ENCODE measurements at regions not wholly inside any gene's neighbourhood (a gene's known extent, or its start where the extent isn't known, plus 50 kb on each side); places are given as distances from the start of the nearest gene placed in this dataset.

GRCh38 chr2:146041274-146041910, 1521.5 kb upstream of the ZEB2 start:
- FAIRE-seq, result no peak

DNA sequence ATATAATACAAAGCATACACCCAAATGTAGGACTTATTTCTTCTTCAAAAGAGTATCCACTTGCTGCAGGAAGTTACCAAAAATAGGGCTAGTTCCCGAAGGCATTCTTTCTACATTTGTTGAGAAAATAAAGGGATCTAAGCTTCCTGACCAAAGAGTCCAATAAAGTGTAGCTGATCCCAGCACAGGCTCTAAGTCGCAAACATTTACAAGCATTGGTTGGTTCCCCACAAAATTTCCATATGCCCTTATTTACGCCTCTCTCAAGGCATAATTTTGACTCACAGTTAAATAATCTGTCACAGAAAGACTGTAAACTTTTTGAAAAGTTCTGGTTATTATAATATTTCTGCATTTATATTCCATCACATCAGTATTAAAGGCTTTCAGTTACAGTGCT, 1520.1 kb upstream of the ZEB2 start:
- FAIRE-seq, result no peak

- FAIRE-seq, result no peak
Observed at GRCh38 chr2:146038014-146038413, 1518.1 kb upstream of the ZEB2 start.

DNA sequence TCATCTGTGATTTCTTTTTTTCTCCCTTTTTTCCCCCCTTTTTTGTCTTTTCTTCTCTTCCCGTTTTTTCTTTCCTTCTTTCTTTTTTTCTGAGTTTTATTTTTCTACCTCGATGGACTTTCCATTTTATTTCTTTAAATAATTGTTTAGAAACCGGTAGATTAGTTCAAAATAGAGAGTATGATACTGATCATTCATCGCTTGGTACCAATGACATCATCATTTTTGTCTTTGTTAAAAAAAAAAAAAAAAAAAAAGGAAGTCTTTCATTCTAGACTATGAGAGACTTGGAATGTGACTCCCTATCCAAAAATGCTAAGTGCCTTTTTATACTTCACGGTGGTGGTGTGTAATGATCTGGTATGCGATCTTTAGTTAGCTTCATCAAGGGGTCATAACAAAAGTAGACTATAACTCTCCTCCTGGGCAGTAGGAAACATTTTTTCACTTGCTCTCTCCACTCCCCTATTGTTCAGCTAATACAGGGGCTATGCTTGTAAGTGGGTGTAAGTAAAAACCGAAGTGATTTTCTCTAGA, 1517.5 kb upstream of the ZEB2 start:
- FAIRE-seq, result no peak

DNA sequence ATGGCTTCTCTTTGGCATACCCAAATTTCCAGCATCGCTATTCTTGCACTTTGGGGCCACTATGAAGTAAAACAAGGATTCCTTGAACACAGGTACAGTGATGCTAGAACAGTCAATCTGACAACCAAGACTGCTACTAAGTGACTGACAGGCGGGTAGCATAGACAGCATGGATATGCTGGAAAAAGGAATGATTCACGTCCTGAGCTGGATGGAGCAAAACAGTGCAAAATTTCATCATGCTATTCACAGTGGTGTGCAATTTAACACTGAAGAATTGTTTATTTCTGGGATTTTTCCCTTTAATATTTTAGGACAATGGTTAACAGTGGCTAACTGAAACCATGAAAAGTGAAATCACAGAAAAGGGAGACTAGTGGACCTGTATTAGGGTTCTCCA, 1511.2 kb upstream of the ZEB2 start:
- no peak for FAIRE-seq

DNA sequence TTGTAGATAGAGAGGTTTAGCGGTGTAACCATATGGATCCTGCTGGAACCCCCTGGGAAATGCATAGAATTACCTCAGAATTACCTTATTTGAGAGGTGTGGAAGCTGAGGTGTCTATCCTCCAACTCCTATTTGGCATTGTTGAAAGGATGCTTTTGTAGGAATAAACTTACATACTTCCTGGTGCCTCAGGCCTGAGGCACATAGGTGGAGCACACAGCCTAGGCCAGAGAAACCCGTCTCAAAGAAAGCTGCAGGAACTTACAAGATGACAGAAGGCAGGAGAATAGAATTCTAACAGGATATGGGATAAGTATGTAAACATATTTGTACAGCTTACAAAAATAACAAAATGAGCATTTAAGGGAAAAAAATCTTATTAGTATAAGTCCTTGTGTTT, 1507.2 kb upstream of the ZEB2 start:
- no peak for FAIRE-seq

GRCh38 chr2:146025519-146025918, 1505.6 kb upstream of the ZEB2 start:
- FAIRE-seq, result no peak

- no peak for FAIRE-seq
Observed at GRCh38 chr2:146024212-146024743, 1504.4 kb upstream of the ZEB2 start.

- no peak for FAIRE-seq
Observed at GRCh38 chr2:146004462-146004861, 1484.5 kb upstream of the ZEB2 start.

- FAIRE-seq, result no peak
Observed at GRCh38 chr2:146003337-146003736, 1483.4 kb upstream of the ZEB2 start.

- no peak for FAIRE-seq
Observed at GRCh38 chr2:145994910-145995309, 1475.0 kb upstream of the ZEB2 start.

DNA sequence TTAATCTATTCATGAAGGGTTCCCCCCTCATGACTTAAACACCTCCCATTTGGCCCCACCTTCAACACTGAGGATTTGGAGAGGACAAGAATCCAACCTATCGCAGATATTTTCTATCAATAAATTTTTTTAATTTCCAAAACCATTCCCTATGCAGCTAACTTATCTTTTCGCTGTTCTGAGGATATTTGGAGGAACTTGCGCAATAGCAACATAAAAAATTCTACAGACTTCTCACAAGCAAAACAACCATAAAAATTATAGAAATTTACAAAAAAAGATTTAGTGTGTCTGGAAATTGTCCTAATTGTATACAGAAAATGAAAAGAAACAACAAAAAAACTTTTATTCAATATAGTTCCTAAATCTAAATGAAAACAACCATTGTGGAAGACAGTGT, 1472.7 kb upstream of the ZEB2 start:
- no peak for FAIRE-seq

GRCh38 chr2:145987793-145988192, 1467.9 kb upstream of the ZEB2 start:
- FAIRE-seq, result no peak

DNA sequence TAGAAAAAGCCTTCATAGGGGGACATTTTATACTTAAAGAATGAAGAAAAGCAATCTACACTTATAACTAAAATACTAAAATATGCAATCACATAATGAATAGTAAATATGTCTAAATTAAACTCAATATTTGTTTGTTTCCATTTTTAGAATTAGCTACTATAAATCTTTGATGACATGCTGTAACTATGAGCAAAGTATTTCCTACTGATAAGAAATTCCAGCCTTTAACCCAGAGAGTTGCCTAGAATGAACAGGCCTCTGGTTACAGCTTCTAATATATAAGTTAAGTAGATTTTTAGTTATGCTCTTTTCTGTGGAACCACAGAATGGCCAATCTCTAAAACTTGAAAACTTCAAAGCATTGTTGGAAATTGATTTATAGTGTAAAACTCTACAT, 1465.6 kb upstream of the ZEB2 start:
- FAIRE-seq, result no peak

GRCh38 chr2:145984580-145984979, 1464.7 kb upstream of the ZEB2 start:
- no peak for FAIRE-seq

DNA sequence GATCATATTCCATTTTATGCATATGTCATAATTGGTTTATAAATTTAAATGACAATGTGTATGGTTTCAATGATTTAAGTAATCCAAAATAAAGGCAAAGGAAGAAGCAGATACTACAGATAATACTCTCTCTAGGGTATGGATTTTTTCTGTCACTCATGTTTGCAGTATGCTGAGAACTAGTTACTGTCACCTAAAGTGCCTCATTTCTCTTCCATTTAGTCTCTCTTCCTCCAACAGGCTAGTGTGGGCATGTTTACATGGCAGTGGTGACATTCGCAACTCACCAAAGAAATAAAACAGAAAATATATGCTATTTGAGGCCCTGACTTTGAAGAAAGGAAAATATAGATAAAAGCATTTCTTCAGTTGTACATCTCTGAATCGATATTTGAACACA, 1460.4 kb upstream of the ZEB2 start:
- no peak for FAIRE-seq

DNA sequence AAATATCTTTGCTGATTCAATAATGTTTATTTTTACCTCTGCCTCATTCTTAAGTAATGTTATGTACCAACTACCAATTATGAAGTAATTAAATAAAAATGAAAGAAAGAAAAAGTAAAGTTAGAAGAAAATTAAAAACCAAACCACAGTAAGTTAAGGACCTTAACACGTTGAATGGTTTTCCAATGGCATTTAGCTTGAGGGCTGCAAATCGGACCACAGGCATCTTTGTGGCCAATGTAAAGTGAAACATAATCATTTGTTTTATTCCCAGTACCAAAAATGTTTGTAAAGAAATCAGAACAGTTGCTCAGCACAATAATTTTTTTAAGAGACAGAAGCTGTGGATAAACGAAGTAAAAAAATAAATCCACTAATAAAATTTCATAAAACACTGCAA, 1455.5 kb upstream of the ZEB2 start:
- FAIRE-seq, result peak; percentile 59

DNA sequence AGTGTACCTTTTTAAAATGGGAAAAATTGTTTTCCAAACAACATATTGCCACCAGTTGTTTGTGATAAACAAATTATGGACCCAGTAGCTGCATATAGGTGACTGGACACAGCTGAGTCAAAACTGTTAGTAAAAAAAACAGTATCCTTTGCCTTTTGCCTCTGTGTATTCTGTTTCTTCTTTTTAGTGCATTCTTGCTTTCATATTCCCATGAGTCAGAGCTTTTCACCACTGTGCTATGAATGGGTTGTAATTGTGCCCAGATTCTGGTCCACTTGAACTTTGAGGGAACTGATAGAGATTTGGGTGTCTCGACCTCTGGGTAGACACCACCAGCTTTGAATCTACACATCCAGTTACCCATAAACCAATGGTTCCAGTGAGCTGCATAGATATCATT, 1441.9 kb upstream of the ZEB2 start:
- no peak for FAIRE-seq

GRCh38 chr2:145960479-145961163, 1440.7 kb upstream of the ZEB2 start:
- no peak for FAIRE-seq

- no peak for FAIRE-seq
Observed at GRCh38 chr2:145958611-145959010, 1438.7 kb upstream of the ZEB2 start.

- no peak for FAIRE-seq
Observed at GRCh38 chr2:145957929-145958328, 1438.0 kb upstream of the ZEB2 start.

- FAIRE-seq, result no peak
Observed at GRCh38 chr2:145939949-145940348, 1420.0 kb upstream of the ZEB2 start.

DNA sequence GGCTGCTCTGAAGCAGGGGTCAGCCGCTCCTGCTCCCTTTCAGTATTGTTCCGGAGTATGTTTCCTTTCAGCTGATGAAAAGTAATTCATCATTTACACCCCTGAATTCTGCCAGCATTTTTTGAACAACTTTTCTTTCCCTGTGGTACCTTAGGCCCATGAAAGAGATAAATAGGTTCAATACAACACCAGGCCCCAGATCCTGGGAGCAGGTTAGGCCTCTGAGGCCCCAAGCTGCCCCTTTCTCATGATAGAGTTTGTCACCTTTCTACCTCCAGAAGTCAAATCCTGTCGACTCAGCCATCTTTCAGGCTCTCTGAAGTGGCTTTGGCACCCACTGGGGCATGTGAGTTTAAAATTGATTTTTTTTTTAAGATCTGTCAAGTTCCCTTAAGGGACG, 1415.1 kb upstream of the ZEB2 start:
- no peak for FAIRE-seq

GRCh38 chr2:145931781-145932395, 1412.0 kb upstream of the ZEB2 start:
- FAIRE-seq, result no peak

Measured in TTC549 (cell line).